Uterus (tissue), 2 donors: ENCODE measurements at regions not wholly inside any gene's neighbourhood (a gene's known extent, or its start where the extent isn't known, plus 50 kb on each side); places are given as distances from the start of the nearest gene placed in this dataset.

Source experiments
- POLR2A ChIP-seq, 2 donors: fragments of 450-650 bp; IDR thresholded peaks; one replicate each; pipeline ENCODE4 v1.6.1; 2016; ENCODE audit warnings: antibody characterized with exemption in 2 of 2, mild to moderate bottlenecking in 1 of 2, moderate library complexity in 1 of 2
- TF ChIP-seq, protein P1 (sequence below), 4 experiments: fragments of 200-600 bp in 2 of 4; fragments of 450-650 bp in 2 of 4; sonication (generic) in 2 of 4; IDR thresholded peaks; one replicate each; pipeline ENCODE4 v1.5.1; 2016 to 2019; ENCODE audit warnings: antibody characterized with exemption in 4 of 4, mild to moderate bottlenecking in 2 of 4, moderate library complexity in 1 of 4

DNA sequence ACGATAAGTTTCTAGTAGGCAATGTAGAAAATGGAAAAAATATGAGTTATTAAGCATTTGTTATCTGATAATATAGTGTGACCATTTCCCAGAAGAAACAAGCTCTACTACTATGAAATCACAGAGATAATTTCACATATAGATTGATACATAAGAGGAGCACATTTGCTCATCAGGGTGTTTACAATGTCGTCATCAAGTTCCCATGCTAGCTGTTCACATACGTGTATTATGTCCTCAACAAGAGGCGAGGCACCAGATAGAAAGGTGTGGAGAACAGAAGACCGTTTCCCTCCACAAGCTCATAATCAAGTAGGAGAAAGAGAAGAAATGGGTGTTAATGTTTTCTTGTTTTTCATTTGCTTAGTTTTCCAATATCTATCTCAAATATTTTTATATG lies 326.1 kb upstream of the ARID1B start:
- TF ChIP-seq POLR2A (IDR thresholded peaks at IDR 0.05): no peak
- TF ChIP-seq, protein P1, sequence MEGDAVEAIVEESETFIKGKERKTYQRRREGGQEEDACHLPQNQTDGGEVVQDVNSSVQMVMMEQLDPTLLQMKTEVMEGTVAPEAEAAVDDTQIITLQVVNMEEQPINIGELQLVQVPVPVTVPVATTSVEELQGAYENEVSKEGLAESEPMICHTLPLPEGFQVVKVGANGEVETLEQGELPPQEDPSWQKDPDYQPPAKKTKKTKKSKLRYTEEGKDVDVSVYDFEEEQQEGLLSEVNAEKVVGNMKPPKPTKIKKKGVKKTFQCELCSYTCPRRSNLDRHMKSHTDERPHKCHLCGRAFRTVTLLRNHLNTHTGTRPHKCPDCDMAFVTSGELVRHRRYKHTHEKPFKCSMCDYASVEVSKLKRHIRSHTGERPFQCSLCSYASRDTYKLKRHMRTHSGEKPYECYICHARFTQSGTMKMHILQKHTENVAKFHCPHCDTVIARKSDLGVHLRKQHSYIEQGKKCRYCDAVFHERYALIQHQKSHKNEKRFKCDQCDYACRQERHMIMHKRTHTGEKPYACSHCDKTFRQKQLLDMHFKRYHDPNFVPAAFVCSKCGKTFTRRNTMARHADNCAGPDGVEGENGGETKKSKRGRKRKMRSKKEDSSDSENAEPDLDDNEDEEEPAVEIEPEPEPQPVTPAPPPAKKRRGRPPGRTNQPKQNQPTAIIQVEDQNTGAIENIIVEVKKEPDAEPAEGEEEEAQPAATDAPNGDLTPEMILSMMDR (IDR thresholded peaks at IDR 0.05): no peak
